AG04449 (cell line): ENCODE measurements at regions not wholly inside any gene's neighbourhood (a gene's known extent, or its start where the extent isn't known, plus 50 kb on each side); places are given as distances from the start of the nearest gene placed in this dataset.
"Not testable (repeated sequence)": the region's sequence is repeated elsewhere in the genome, so short reads cannot be mapped to it uniquely, and the experiment has no call there.

Experiments
- CTCF ChIA-PET: fragments of 350-600 bp; formaldehyde crosslinking; extraction: SDS; loops from one replicate; lab custom pipeline; 2021; ENCODE audit warnings: antibody characterized with exemption; lab: Yijun Ruan, JAX
- POLR2A ChIA-PET: fragments of 400-600, 350-600 bp; formaldehyde crosslinking; extraction: SDS; loops from one replicate; lab custom pipeline; 2020; ENCODE audit warnings: antibody characterized with exemption, inconsistent platforms; lab: Yijun Ruan, JAX
- DNase-seq: peaks from one replicate; pipeline ENCODE4 v3.0.0-alpha.2; 2010; ENCODE audit warnings: low read depth, low spot score
- H3K4me3 ChIP-seq: 2 replicates; pipeline ENCODE4 v1.5.1; 2011; ENCODE audit warnings: low read depth, mild to moderate bottlenecking, control low read depth, low read length
- CTCF ChIP-seq: IDR thresholded peaks from one replicate; pipeline ENCODE4 v1.5.1; 2011; ENCODE audit warnings: mild to moderate bottlenecking, moderate library complexity, low read length, control low read depth, inconsistent platforms; ENCODE audit not compliant: insufficient read depth; ENCODE audit errors: missing control alignments

GRCh38 chr12:90543841-90544240, 411.1 kb downstream of the CCER1 start:
- CTCF ChIA-PET: no interaction called here
- POLR2A ChIA-PET: no interaction called here
- no peak for TF ChIP-seq CTCF
- DNase-seq: no peak
- H3K4me3 ChIP-seq: no peak overlapping the region

- no peak overlapping the region for H3K4me3 ChIP-seq
- no peak for DNase-seq
- POLR2A ChIA-PET: no interaction called here
- TF ChIP-seq CTCF: no peak
- CTCF ChIA-PET: no interaction called here
Observed at GRCh38 chr12:90543374-90543773, 411.6 kb downstream of the CCER1 start.

- POLR2A ChIA-PET, CTCF ChIA-PET, H3K4me3 ChIP-seq, DNase-seq: not testable (repeated sequence)
Observed at GRCh38 chr12:90542852-90543251, 412.1 kb downstream of the CCER1 start.

- CTCF ChIA-PET, POLR2A ChIA-PET, DNase-seq: not testable (repeated sequence)
Observed at GRCh38 chr12:90533828-90534227, 421.1 kb downstream of the CCER1 start.

GRCh38 chr12:90520002-90520734, 434.8 kb downstream of the CCER1 start:
- no peak for DNase-seq
- POLR2A ChIA-PET: no interaction called here
- TF ChIP-seq CTCF: no peak
- CTCF ChIA-PET: no interaction called here
- no peak overlapping the region for H3K4me3 ChIP-seq

More at GRCh38 chr12:90533828-90534227, 421.1 kb downstream of the CCER1 start:
- H3K4me3 ChIP-seq: not testable (repeated sequence)

GRCh38 chr12:90519285-90519684, 435.7 kb downstream of the CCER1 start:
- DNase-seq: no peak
- ChIA-PET CTCF (no interaction called here), POLR2A (no interaction called here)
- TF ChIP-seq CTCF: no peak
- no peak overlapping the region for H3K4me3 ChIP-seq

- no peak overlapping the region for H3K4me3 ChIP-seq
- DNase-seq: peak; percentile 7
- POLR2A ChIA-PET: no interaction called here
- CTCF ChIA-PET: no interaction called here
- TF ChIP-seq CTCF: no peak
Observed at GRCh38 chr12:90515199-90516175, 439.5 kb downstream of the CCER1 start.
